Neural crest cell (in vitro differentiated cells): ENCODE measurements at regions not wholly inside any gene's neighbourhood (a gene's known extent, or its start where the extent isn't known, plus 50 kb on each side); places are given as distances from the start of the nearest gene placed in this dataset.

Experiments used
- DNase-seq: peaks from one replicate; pipeline ENCODE4 v3.0.0; 2021; ENCODE audit warnings: low read depth, mixed read lengths, low spot score
- H3K27ac Mint-ChIP-seq: one replicate; pipeline ENCODE4 v1.8.0; 2021; ENCODE audit warnings: mild to moderate bottlenecking, mixed read lengths; ENCODE audit not compliant: unreplicated experiment
- H3K27me3 Mint-ChIP-seq: 2 replicates; pipeline ENCODE4 v1.8.0; 2021; ENCODE audit warnings: low read depth, mild to moderate bottlenecking, mixed read lengths
- H3K36me3 Mint-ChIP-seq: 2 replicates; pipeline ENCODE4 v1.8.0; 2021; ENCODE audit warnings: low read depth, mild to moderate bottlenecking, mixed read lengths
- H3K4me1 Mint-ChIP-seq: 2 replicates; pipeline ENCODE4 v1.8.0; 2021; ENCODE audit warnings: mixed read lengths
- H3K4me3 Mint-ChIP-seq: one replicate; pipeline ENCODE4 v1.8.0; 2021; ENCODE audit warnings: mild to moderate bottlenecking, mixed read lengths
- H3K9me3 Mint-ChIP-seq: 2 replicates; pipeline ENCODE4 v1.8.0; 2021; ENCODE audit warnings: mixed read lengths
- TF ChIP-seq, protein P1 (sequence below): fragments of 200-600 bp; sonication (generic); conservative IDR thresholded peaks from 2 replicates; pipeline ENCODE4 v1.5.0; 2021; ENCODE audit warnings: antibody characterized with exemption, mild to moderate bottlenecking

DNA sequence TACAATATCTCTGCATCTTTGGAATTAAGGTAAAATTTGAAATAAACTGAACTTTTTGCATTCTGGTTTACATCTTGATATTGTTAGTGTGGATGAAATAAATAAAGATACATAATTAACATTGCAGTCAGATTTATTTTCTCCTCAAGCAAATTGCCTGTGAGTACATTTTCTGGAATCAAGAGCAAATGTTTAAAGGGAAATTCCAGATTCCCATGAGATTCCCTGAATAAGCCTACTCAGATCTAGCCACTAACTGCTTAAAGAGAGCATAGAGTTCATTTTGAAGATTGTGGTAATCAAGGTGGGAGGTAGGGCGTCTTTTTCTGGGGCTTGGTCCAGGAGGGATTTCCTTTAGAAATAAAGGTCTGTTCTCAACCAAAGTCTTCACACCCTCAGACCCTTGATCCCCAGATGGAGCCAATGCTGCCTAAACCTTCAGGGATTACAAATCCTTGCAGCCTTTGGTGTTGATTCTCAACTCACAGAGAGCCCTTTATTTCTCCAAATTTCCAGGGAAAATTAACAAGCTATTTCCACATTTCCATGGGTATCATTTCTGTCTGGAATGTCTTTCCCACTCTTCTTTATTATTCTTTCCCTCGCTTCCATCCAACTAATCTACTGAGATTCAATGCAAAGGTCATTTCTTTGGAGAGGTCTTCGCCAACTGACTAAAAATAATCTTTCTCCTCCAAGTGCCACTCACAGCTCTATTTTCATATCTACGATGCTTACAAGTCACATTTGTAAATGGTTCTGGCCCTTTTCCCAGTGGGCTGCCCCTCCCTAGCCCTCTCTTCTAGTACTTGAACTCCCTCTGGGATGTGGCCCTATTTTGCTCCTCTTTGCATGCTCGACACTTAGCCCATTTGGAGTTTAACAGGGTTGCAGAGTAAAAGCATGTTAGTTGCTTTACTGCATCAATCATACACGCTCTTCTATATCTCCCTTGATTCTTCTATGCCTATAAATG, 79.8 kb upstream of the SPATS2L start:
- Mint-ChIP-seq H3K4me1 (no peaks in the 10 kb centered on the region), H3K9me3 (peaks cover 4% of the 10 kb centered on the region), H3K36me3 (no peaks in the 10 kb centered on the region), H3K27ac (no peak overlapping the region), H3K27me3 (no peaks in the 10 kb centered on the region), H3K4me3 (no peak overlapping the region)
- no peak for DNase-seq
- TF ChIP-seq, protein P1, sequence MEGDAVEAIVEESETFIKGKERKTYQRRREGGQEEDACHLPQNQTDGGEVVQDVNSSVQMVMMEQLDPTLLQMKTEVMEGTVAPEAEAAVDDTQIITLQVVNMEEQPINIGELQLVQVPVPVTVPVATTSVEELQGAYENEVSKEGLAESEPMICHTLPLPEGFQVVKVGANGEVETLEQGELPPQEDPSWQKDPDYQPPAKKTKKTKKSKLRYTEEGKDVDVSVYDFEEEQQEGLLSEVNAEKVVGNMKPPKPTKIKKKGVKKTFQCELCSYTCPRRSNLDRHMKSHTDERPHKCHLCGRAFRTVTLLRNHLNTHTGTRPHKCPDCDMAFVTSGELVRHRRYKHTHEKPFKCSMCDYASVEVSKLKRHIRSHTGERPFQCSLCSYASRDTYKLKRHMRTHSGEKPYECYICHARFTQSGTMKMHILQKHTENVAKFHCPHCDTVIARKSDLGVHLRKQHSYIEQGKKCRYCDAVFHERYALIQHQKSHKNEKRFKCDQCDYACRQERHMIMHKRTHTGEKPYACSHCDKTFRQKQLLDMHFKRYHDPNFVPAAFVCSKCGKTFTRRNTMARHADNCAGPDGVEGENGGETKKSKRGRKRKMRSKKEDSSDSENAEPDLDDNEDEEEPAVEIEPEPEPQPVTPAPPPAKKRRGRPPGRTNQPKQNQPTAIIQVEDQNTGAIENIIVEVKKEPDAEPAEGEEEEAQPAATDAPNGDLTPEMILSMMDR = no peak

DNA sequence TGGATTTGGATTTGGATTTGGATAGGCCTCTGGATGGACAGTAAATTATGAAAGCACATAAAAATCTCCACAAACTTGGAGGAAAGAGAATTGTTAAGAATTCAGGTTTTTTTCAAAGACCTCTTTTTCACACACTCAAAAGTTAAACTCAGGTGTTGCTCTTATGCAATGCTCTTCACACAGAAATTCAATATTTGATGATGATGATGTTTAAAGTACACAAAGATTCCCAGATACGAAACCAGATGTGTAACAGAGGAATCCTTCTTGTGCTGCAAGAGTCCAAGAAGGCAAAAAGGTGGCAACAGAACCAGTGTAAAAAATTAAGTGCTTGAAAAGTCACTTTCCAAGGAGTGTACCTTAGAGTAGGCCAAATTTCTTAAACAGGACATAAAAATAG, 75.8 kb upstream of the SPATS2L start:
- Mint-ChIP-seq H3K27me3 (no peaks in the 10 kb centered on the region), H3K36me3 (no peaks in the 10 kb centered on the region), H3K27ac (no peak overlapping the region), H3K9me3 (peaks cover 19% of the 10 kb centered on the region), H3K4me1 (no peaks in the 10 kb centered on the region), H3K4me3 (no peak overlapping the region)
- no peak for DNase-seq
- TF ChIP-seq, protein P1 = no peak

DNA sequence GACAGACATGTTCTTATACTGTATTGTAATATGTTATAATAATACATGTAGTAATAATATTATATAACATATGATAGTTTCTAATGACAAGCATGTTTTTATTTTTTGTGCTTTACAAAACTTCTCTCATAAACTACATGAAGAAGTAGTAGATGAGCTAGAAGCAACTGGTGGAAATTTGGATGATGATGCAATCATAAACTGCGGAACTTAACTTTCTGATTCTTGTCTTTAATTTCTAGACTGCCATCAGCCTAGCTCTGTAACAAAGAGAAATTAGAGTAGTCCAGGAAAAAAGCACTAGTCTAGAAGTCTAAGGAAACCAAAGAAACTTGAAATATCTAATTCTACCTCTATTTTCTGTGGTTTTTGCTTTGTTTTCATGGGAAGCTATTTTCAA, 71.0 kb upstream of the SPATS2L start:
- H3K27ac Mint-ChIP-seq = no peak overlapping the region
- H3K27me3 Mint-ChIP-seq = no peaks in the 10 kb centered on the region
- no peaks in the 10 kb centered on the region for H3K36me3 Mint-ChIP-seq
- no peak for DNase-seq
- TF ChIP-seq, protein P1 = no peak
- no peaks in the 10 kb centered on the region for H3K4me1 Mint-ChIP-seq
- H3K4me3 Mint-ChIP-seq = no peak overlapping the region
- peaks cover 15% of the 10 kb centered on the region for H3K9me3 Mint-ChIP-seq

DNA sequence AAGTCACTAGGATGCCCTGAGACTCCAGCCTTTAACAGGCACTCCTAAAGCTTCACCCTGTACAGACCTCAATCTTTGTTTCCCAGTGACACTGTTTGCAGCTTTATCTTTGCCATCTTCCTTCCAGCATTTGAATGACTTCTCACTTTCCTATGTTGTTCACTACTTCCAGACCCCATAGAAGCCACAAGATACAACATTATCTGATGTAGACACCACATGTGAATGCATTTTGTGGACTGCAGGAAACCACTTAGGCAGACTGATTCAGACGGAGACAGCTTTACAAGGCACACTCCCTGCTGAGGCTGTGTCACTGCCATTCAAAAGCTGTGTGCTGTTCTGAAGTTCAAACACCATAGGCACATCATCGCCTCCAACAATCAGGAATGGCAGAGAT, 67.3 kb upstream of the SPATS2L start:
- H3K27me3 Mint-ChIP-seq = peaks cover 2% of the 10 kb centered on the region
- no peaks in the 10 kb centered on the region for H3K36me3 Mint-ChIP-seq
- DNase-seq = no peak
- no peak overlapping the region for H3K4me3 Mint-ChIP-seq
- TF ChIP-seq, protein P1 = no peak
- no peaks in the 10 kb centered on the region for H3K4me1 Mint-ChIP-seq
- no peak overlapping the region for H3K27ac Mint-ChIP-seq
- peaks cover 4% of the 10 kb centered on the region for H3K9me3 Mint-ChIP-seq

DNA sequence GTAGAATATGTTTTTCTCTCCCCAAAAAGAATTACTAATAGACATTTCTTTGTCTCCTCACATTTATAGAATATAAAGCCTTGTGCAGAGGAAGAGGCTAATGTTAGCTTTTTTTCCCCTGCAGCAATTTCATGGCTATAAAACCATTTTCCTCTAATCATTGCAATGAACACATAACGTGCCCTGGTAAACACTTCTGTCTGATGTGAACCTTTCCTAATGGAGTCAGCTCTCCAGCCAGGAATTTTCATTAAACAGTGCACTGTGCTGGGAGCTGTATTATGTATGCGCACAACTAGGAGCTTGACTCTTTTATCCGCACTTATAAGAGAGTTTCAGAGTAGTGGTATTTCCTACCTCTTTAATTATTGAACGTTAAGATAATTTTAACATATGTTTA, 63.9 kb upstream of the SPATS2L start:
- no peak overlapping the region for H3K27ac Mint-ChIP-seq

More for the DNA sequence above, 63.9 kb upstream of the SPATS2L start:
- peaks cover 2% of the 10 kb centered on the region for H3K27me3 Mint-ChIP-seq
- no peaks in the 10 kb centered on the region for H3K4me1 Mint-ChIP-seq
- no peaks in the 10 kb centered on the region for H3K36me3 Mint-ChIP-seq
- TF ChIP-seq, protein P1 = no peak
- H3K9me3 Mint-ChIP-seq = no peaks in the 10 kb centered on the region
- DNase-seq = no peak
- H3K4me3 Mint-ChIP-seq = no peak overlapping the region
